AG09309 (cell line): ENCODE measurements at regions not wholly inside any gene's neighbourhood (a gene's known extent, or its start where the extent isn't known, plus 50 kb on each side); places are given as distances from the start of the nearest gene placed in this dataset.

ENCODE experiments used
- DNase-seq: peaks from one replicate; pipeline ENCODE4 v3.0.0-alpha.2; 2010; ENCODE audit warnings: low read depth
- H3K4me3 ChIP-seq: 2 replicates; pipeline ENCODE4 v1.5.1; 2011; ENCODE audit warnings: mild to moderate bottlenecking, low read depth, low read length, moderate library complexity; ENCODE audit not compliant: control insufficient read depth
- TF ChIP-seq, protein P1 (sequence below): IDR thresholded peaks from 2 replicates; pipeline ENCODE4 v1.5.1; 2011; ENCODE audit warnings: mild to moderate bottlenecking, low read depth, low read length, inconsistent platforms; ENCODE audit not compliant: insufficient read depth, control insufficient read depth; ENCODE audit errors: missing control alignments

DNA sequence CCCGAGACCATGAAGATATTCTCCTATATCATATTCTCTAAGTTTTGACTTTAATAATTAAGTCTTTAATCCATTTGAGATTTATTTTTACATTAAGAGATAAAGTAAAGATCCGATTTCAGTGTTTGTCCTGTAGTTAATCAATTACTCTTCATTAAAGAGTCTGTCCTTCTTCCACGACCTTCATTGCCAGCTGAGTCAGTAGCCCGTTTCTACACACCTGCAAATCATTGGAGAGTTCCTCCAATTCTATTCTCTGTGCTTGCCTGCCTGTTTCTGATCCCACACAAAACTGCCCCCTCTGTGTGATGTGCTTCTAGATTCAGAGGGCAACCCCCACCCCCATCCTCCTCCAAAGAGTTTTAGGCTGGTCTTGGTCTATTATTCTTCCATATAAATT lies 119.2 kb downstream of the KCNF1 start:
- TF ChIP-seq, protein P1, sequence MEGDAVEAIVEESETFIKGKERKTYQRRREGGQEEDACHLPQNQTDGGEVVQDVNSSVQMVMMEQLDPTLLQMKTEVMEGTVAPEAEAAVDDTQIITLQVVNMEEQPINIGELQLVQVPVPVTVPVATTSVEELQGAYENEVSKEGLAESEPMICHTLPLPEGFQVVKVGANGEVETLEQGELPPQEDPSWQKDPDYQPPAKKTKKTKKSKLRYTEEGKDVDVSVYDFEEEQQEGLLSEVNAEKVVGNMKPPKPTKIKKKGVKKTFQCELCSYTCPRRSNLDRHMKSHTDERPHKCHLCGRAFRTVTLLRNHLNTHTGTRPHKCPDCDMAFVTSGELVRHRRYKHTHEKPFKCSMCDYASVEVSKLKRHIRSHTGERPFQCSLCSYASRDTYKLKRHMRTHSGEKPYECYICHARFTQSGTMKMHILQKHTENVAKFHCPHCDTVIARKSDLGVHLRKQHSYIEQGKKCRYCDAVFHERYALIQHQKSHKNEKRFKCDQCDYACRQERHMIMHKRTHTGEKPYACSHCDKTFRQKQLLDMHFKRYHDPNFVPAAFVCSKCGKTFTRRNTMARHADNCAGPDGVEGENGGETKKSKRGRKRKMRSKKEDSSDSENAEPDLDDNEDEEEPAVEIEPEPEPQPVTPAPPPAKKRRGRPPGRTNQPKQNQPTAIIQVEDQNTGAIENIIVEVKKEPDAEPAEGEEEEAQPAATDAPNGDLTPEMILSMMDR = no peak
- DNase-seq = no peak
- no peak overlapping the region for H3K4me3 ChIP-seq

DNA sequence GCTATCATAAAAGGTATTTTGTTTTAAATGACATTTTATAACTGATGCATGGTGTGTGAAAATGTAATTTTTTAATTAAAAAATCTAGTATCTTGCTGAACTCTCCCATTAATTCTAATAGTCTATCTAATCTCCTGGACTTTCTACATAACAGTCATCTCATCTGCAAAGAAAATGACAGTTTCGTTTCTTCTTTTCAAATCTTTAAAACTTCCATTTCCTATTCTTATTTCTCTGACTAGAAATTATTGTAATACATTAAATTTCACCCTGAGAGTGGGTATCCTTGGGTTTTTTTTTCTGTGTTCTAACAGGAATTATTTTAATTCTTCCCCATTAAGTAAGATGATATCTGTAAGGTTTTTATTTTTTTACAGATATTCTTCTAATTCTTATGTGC lies 120.1 kb downstream of the KCNF1 start:
- TF ChIP-seq, protein P1 = no peak
- H3K4me3 ChIP-seq = no peak overlapping the region
- no peak for DNase-seq

DNA sequence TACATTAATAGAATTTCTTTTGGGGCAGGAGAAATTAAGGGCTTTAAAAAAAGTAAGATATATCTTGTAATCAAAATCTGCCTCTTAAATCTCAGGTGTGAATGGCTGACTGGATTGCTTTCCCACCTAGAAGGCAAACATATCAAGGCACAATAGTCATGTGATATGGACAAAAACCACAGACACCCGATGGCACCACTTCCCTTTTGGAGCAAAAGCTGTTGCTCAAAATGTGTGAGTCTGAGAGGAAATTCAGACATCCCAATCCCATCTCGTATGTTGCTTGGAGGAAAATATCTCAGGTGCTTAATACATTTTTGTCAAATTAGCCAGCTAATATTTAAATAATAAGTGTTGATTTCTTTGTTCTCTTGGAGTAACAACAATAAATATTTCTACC lies 120.7 kb downstream of the KCNF1 start:
- TF ChIP-seq, protein P1 = no peak

DNA sequence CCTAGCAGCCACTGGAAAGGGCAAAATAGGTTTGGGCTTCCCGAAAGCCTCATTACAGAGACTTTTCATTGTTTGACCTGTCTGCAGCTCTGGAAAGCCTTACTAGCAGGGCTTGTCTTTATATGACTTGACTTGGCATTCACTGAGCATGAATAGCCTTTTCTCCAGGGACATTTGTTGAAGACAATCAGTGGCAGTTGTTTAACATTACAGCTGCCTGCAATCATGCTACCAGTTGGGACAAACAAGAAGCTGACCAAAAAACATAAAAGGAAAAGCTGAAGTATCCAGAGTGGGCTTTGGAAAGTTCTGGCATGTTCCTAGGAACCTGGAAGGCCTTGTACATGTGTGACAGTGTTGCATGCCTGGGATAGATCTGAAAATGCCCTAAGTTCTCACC lies 121.4 kb downstream of the KCNF1 start:
- no peak for DNase-seq
- no peak overlapping the region for H3K4me3 ChIP-seq
- TF ChIP-seq, protein P1 = no peak

More for the DNA sequence above, 120.7 kb downstream of the KCNF1 start:
- no peak for DNase-seq
- H3K4me3 ChIP-seq = no peak overlapping the region

- H3K4me3 ChIP-seq = no peak overlapping the region
- no peak for DNase-seq
- TF ChIP-seq, protein P1 = no peak
Observed at GRCh38 chr2:11038641-11039040, 116.6 kb upstream of the SLC66A3 start.

GRCh38 chr2:11040992-11041391 lies 114.3 kb upstream of the SLC66A3 start:
- no peak overlapping the region for H3K4me3 ChIP-seq
- no peak for DNase-seq

GRCh38 chr2:11042841-11043240 lies 112.4 kb upstream of the SLC66A3 start:
- TF ChIP-seq, protein P1 = no peak
- DNase-seq = no peak
- H3K4me3 ChIP-seq = no peak overlapping the region

More at GRCh38 chr2:11040992-11041391, 114.3 kb upstream of the SLC66A3 start:
- TF ChIP-seq, protein P1 = no peak
